ENCODE measurements at regions not wholly inside any gene's neighbourhood (a gene's known extent, or its start where the extent isn't known, plus 50 kb on each side); places are given as distances from the start of the nearest gene placed in this dataset.

DNA sequence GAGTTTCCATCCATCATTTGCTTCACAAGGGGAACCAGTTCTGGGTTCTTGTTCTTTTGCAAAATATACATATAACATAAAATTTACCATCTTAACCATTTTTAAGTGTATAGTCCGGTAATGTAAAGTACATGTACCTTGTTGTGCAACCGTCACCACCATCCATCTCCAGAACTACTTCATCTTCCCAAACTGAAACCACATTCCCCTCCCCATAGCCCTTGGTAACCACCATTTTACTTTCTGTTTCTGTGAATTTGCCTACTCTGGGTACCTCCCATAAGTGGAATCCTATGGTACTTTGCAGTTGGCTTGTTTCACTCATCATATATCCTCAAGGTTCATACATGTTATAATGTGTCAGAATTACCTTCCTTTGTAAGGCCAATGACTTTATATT is 70.3 kb upstream of the DSP start:
- no peaks in the 10 kb centered on the region for H3K9me3 Mint-ChIP-seq (ENCODE audit: insufficient read depth)
- Histone ChIP-seq H3K27ac (ENCODE audit: low read length in 2 of 2) (no peak overlapping the region), H3K4me3 (ENCODE audit: control extremely low read depth in 1 of 5, extremely low read depth in 1 of 5, insufficient read depth in 1 of 5, low read depth in 2 of 5, low read length in 4 of 5) (no peak overlapping the region), H3K36me3 (replicated peaks in 1 of 2; ENCODE audit: control extremely low read depth in 1 of 2, control insufficient read depth in 1 of 2, extremely low read depth in 1 of 2, insufficient read depth in 2 of 2, low read length in 1 of 2) (no peaks in the 10 kb centered on the region), H3K4me2 (replicated peaks; ENCODE audit: low read depth, low read length, poor library complexity, severe bottlenecking) (no peak overlapping the region), H3K9me3 (ENCODE audit: control extremely low read depth in 1 of 3, control insufficient read depth in 2 of 3, insufficient read depth in 1 of 3, low read length in 2 of 3) (no peaks in the 10 kb centered on the region), H3K79me2 (ENCODE audit: control insufficient read depth, insufficient read depth, low read length) (no peaks in the 10 kb centered on the region), H3K27me3 (replicated peaks in 1 of 4; ENCODE audit: control extremely low read depth in 1 of 4, control insufficient read depth in 3 of 4, insufficient read depth in 4 of 4, low read length in 3 of 4) (peaks cover 0 to 2% (median 0%) of the 10 kb centered on the region in 4 experiments), H3K9ac (ENCODE audit: low read length) (no peak overlapping the region), H4K20me1 (ENCODE audit: control insufficient read depth, insufficient read depth, low read length, poor library complexity, severe bottlenecking) (no peaks in the 10 kb centered on the region), H3K4me1 (ENCODE audit: control insufficient read depth in 2 of 2, insufficient read depth in 2 of 2, low read length in 2 of 2) (no peaks in the 10 kb centered on the region), H2AFZ (ENCODE audit: insufficient read depth, low read depth, low read length, poor library complexity, severe bottlenecking) (no peak overlapping the region)
- intact Hi-C loops (cut with micrococcal nuclease): no loop called here
- no peak for DNase-seq
- no CpG with 5 or more reads among the region's 2 CpGs for WGBS (ENCODE audit: insufficient coverage)
- H3K4me3 Mint-ChIP-seq: no peak overlapping the region
- ATAC-seq (ENCODE audit: low read depth): no peak
- ChIA-PET POLR2A (interaction anchor here (0.7 kb wide), 1 partner anchor 216 kb away, joined by 3 read pairs; no protein-coding TSS in a partner anchor), CTCF (no interaction called here)
- H3K27me3 Mint-ChIP-seq: peaks cover 14% of the 10 kb centered on the region
- no peaks in the 10 kb centered on the region for H3K4me1 Mint-ChIP-seq
- H3K27ac Mint-ChIP-seq: no peak overlapping the region
- TF ChIP-seq, protein P1, sequence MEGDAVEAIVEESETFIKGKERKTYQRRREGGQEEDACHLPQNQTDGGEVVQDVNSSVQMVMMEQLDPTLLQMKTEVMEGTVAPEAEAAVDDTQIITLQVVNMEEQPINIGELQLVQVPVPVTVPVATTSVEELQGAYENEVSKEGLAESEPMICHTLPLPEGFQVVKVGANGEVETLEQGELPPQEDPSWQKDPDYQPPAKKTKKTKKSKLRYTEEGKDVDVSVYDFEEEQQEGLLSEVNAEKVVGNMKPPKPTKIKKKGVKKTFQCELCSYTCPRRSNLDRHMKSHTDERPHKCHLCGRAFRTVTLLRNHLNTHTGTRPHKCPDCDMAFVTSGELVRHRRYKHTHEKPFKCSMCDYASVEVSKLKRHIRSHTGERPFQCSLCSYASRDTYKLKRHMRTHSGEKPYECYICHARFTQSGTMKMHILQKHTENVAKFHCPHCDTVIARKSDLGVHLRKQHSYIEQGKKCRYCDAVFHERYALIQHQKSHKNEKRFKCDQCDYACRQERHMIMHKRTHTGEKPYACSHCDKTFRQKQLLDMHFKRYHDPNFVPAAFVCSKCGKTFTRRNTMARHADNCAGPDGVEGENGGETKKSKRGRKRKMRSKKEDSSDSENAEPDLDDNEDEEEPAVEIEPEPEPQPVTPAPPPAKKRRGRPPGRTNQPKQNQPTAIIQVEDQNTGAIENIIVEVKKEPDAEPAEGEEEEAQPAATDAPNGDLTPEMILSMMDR (IDR thresholded peaks at IDR 0.05): no peak
- TF ChIP-seq EZH2 (IDR thresholded peaks at IDR 0.05; ENCODE audit: borderline replicate concordance, insufficient read depth, low read depth, low read length, poor library complexity, severe bottlenecking): no peak

DNA sequence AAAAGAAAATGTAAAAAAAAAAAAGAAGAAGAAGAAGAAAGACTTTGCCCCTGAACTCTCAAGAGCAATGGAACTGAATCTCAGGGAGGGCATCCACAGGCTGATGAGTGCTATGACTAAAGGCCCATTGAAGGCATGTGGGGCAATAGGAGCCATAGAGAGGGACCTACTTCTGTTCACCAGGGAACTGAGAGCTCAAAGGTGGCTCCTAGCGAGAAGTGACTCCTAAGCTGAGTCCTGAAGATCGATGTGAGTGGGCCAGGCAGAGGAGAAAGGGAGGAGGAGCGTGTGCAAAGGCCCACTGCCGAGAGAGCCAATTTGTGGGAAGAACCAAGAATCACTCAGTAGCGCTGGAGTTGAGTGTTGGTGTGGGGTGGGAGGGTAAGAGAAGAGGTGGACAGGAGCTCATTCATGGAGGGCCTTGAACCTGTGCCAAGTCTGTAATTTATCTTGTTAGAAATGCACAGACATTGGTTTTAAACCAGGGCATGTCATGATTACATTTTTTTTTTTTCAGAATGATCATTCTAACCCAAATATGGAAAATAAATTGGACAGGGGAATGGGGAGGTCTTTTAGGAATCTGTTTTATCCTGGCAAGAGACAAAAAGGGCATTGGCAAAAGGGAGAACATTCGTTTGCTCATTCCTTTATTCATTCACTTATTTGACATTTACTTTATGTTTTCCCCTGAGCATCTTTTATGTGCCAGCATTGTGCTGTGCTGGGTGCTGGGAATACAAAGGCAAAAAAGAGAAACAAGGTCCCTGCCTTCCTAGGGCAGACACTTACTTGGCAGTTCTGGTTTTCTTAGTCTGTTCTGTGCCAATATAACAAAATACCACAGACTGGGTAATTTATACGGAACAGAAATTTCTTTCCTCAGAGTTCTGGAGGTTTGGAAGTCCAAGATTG is 67.4 kb upstream of the DSP start:
- H3K4me1 ChIP-seq (ENCODE audit: control insufficient read depth in 2 of 2, insufficient read depth in 2 of 2, low read length in 2 of 2): no peaks in the 10 kb centered on the region
- H3K4me3 ChIP-seq (ENCODE audit: control extremely low read depth in 1 of 5, extremely low read depth in 1 of 5, insufficient read depth in 1 of 5, low read depth in 2 of 5, low read length in 4 of 5): no peak overlapping the region
- CTCF ChIA-PET: interaction anchor here (0.7 kb wide), 1 partner anchor 248 kb away, joined by 3 read pairs; no protein-coding TSS in a partner anchor
- no peak overlapping the region for H2AFZ ChIP-seq (ENCODE audit: insufficient read depth, low read depth, low read length, poor library complexity, severe bottlenecking)
- Mint-ChIP-seq H3K9me3 (ENCODE audit: insufficient read depth) (no peaks in the 10 kb centered on the region), H3K27me3 (peaks cover 14% of the 10 kb centered on the region), H3K27ac (no peak overlapping the region), H3K4me3 (no peak overlapping the region), H3K4me1 (no peaks in the 10 kb centered on the region)
- H4K20me1 ChIP-seq (ENCODE audit: control insufficient read depth, insufficient read depth, low read length, poor library complexity, severe bottlenecking): no peaks in the 10 kb centered on the region
- H3K9ac ChIP-seq (ENCODE audit: low read length): no peak overlapping the region
- H3K27me3 ChIP-seq (replicated peaks in 1 of 4; ENCODE audit: control extremely low read depth in 1 of 4, control insufficient read depth in 3 of 4, insufficient read depth in 4 of 4, low read length in 3 of 4): no peaks in the 10 kb centered on the region
- no peaks in the 10 kb centered on the region for H3K9me3 ChIP-seq (ENCODE audit: control extremely low read depth in 1 of 3, control insufficient read depth in 2 of 3, insufficient read depth in 1 of 3, low read length in 2 of 3)
- DNase-seq: no peak
- no peaks in the 10 kb centered on the region for H3K36me3 ChIP-seq (replicated peaks in 1 of 2; ENCODE audit: control extremely low read depth in 1 of 2, control insufficient read depth in 1 of 2, extremely low read depth in 1 of 2, insufficient read depth in 2 of 2, low read length in 1 of 2)
- no peaks in the 10 kb centered on the region for H3K79me2 ChIP-seq (ENCODE audit: control insufficient read depth, insufficient read depth, low read length)
- TF ChIP-seq, protein P1 (IDR thresholded peaks at IDR 0.05): no peak
- POLR2A ChIA-PET: no interaction called here
- WGBS (ENCODE audit: insufficient coverage): 98% methylated on average over 5 of the region's 7 CpGs
- H3K27ac ChIP-seq (ENCODE audit: low read length in 2 of 2): no peak overlapping the region
- intact Hi-C loops (cut with micrococcal nuclease): no loop called here
- ATAC-seq (ENCODE audit: low read depth): no peak
- no peak overlapping the region for H3K4me2 ChIP-seq (replicated peaks; ENCODE audit: low read depth, low read length, poor library complexity, severe bottlenecking)
